H1 (cell line): ENCODE measurements at regions not wholly inside any gene's neighbourhood (a gene's known extent, or its start where the extent isn't known, plus 50 kb on each side); places are given as distances from the start of the nearest gene placed in this dataset.

ENCODE experiments used
- BCL11A ChIP-seq, 2 experiments: IDR thresholded peaks; one replicate each; pipeline ENCODE4 v1.6.1; 2011; ENCODE audit warnings: low read depth in 2 of 2, low read length in 2 of 2, mild to moderate bottlenecking in 2 of 2
- CHD1 ChIP-seq: IDR thresholded peaks from 2 replicates; pipeline ENCODE4 v1.6.1; 2012; ENCODE audit warnings: low read depth, low read length, improper control_type of control experiment
- FOSL1 ChIP-seq: IDR thresholded peaks from 2 replicates; pipeline ENCODE4 v1.6.1; 2011; ENCODE audit warnings: mild to moderate bottlenecking, low read depth, low read length, moderate library complexity; ENCODE audit not compliant: insufficient read depth
- JUND ChIP-seq: IDR thresholded peaks from 2 replicates; pipeline ENCODE4 v1.6.1; 2011; ENCODE audit warnings: mild to moderate bottlenecking, improper control_type of control experiment, low read length
- KDM1A ChIP-seq: fragments of 200-600, 300-600 bp; sonication (generic); IDR thresholded peaks from 2 replicates; pipeline ENCODE4 v1.7.1; 2016; ENCODE audit warnings: mild to moderate bottlenecking, low read length, borderline replicate concordance
- SAP30 ChIP-seq: fragments of 300-600 bp; sonication (generic); IDR thresholded peaks from 2 replicates; pipeline ENCODE4 v1.7.1; 2012; ENCODE audit warnings: low read length, moderate library complexity, mild to moderate bottlenecking, inconsistent platforms; ENCODE audit not compliant: insufficient read depth, insufficient replicate concordance
- SP2 ChIP-seq: IDR thresholded peaks from 2 replicates; pipeline ENCODE4 v1.6.1; 2012; ENCODE audit warnings: mild to moderate bottlenecking, low read length, inconsistent platforms

DNA sequence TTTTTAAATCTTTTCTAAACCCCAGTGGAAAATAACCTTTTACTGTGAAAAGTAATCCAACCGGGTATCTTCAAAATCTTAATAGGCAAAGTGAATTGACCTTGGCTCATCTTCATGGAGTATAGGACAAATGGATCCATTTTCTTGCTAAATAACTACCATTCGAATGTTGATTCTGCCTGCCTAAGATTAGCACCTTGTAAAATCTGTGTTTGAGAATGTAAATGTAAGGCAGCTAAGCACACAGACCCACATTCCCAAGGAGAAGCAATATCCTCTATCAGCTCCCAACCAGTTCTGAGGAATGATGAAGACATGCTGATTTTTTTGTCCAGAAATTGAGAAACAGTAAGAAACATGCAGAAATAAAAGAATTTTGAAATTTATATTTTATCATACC, 509.8 kb upstream of the SMIM21 start (continued):
- no peak for TF ChIP-seq SAP30
- TF ChIP-seq CHD1 = no peak
- no peak for TF ChIP-seq SP2
- TF ChIP-seq JUND = no peak
- no peak for TF ChIP-seq BCL11A (IDR thresholded peaks at IDR 0.05; ENCODE audit: low read depth in 2 of 2, low read length in 2 of 2)
- TF ChIP-seq FOSL1 = no peak
- TF ChIP-seq KDM1A = no peak
